ENCODE measurements at regions not wholly inside any gene's neighbourhood (a gene's known extent, or its start where the extent isn't known, plus 50 kb on each side); places are given as distances from the start of the nearest gene placed in this dataset.

GRCh38 chr11:92168936-92169335 is 55.7 kb upstream of the FAT3 start:
- H3K9ac ChIP-seq, result no peak overlapping the region
- 71% methylated on average over 1 of the region's 1 CpG for WGBS (ENCODE audit: low lambda C conversion rate)
- H3K4me3 ChIP-seq (ENCODE audit: low read depth in 2 of 2, low read length in 1 of 2), result no peak overlapping the region
- H3K9me2 ChIP-seq, result no peaks in the 10 kb centered on the region
- TF ChIP-seq MEF2A (IDR thresholded peaks at IDR 0.05; ENCODE audit: borderline replicate concordance, low read depth) (no peak), RAD21 (IDR thresholded peaks at IDR 0.05; ENCODE audit: low read length) (no peak), REST (IDR thresholded peaks at IDR 0.05; ENCODE audit: low read depth, low read length) (no peak), TCF12 (IDR thresholded peaks at IDR 0.05) (no peak), ELF1 (IDR thresholded peaks at IDR 0.05) (no peak), RCOR1 (IDR thresholded peaks at IDR 0.05; ENCODE audit: low read length) (no peak), ZBTB33 (IDR thresholded peaks at IDR 0.05; ENCODE audit: borderline replicate concordance, low read depth) (no peak), GABPA (IDR thresholded peaks at IDR 0.05; ENCODE audit: low read depth) (no peak), MAX (IDR thresholded peaks at IDR 0.05; ENCODE audit: low read depth) (no peak), NFIC (IDR thresholded peaks at IDR 0.05; ENCODE audit: borderline replicate concordance) (no peak), POLR2AphosphoS5 (IDR thresholded peaks at IDR 0.05; ENCODE audit: low read depth, low read length) (no peak), FOXM1 (IDR thresholded peaks at IDR 0.05; ENCODE audit: low read depth) (no peak)
- ChIA-PET CTCF (interaction anchor here (0.8 kb wide), 2 partner anchors 14 to 534 kb away, joined by 3 read pairs; no protein-coding TSS in a partner anchor), POLR2A (no interaction called here)
- no peaks in the 10 kb centered on the region for H3F3A ChIP-seq (replicated peaks; ENCODE audit: insufficient read depth)
- no peak for DNase-seq
- no peaks in the 10 kb centered on the region for H3K36me3 ChIP-seq (replicated peaks in 1 of 2; ENCODE audit: control insufficient read depth in 1 of 2, insufficient read depth in 2 of 2, low read length in 1 of 2)
- H3K4me1 ChIP-seq (ENCODE audit: control insufficient read depth in 1 of 2, insufficient read depth in 2 of 2, low read depth in 1 of 2, low read length in 1 of 2), result no peaks in the 10 kb centered on the region
- no peaks in the 10 kb centered on the region for H3K9me3 ChIP-seq
- H3K27me3 ChIP-seq (ENCODE audit: insufficient read depth), result no peaks in the 10 kb centered on the region
- H4K20me1 ChIP-seq (ENCODE audit: insufficient read depth), result no peaks in the 10 kb centered on the region
- no peak overlapping the region for H3K27ac ChIP-seq (ENCODE audit: low read depth in 2 of 2, low read length in 1 of 2)
- no peak overlapping the region for H2AFZ ChIP-seq (ENCODE audit: low read depth)
- no peak overlapping the region for H3K4me2 ChIP-seq
- no peaks in the 10 kb centered on the region for H3K79me2 ChIP-seq (ENCODE audit: insufficient read depth)

- no peaks in the 10 kb centered on the region for H3F3A ChIP-seq (replicated peaks; ENCODE audit: insufficient read depth)
- no peak overlapping the region for H3K27ac ChIP-seq (ENCODE audit: low read depth in 2 of 2, low read length in 1 of 2)
- H3K4me1 ChIP-seq (ENCODE audit: control insufficient read depth in 1 of 2, insufficient read depth in 2 of 2, low read depth in 1 of 2, low read length in 1 of 2), result no peaks in the 10 kb centered on the region
- 72% methylated on average over 4 of the region's 4 CpGs for WGBS (ENCODE audit: low lambda C conversion rate)
- H3K79me2 ChIP-seq (ENCODE audit: insufficient read depth), result no peaks in the 10 kb centered on the region
- DNase-seq, result no peak
- no peak overlapping the region for H3K4me3 ChIP-seq (ENCODE audit: low read depth in 2 of 2, low read length in 1 of 2)
- H4K20me1 ChIP-seq (ENCODE audit: insufficient read depth), result no peaks in the 10 kb centered on the region
- no peaks in the 10 kb centered on the region for H3K9me3 ChIP-seq
- ChIA-PET POLR2A (no interaction called here), CTCF (no interaction called here)
- no peaks in the 10 kb centered on the region for H3K9me2 ChIP-seq
- no peaks in the 10 kb centered on the region for H3K36me3 ChIP-seq (replicated peaks in 1 of 2; ENCODE audit: control insufficient read depth in 1 of 2, insufficient read depth in 2 of 2, low read length in 1 of 2)
- no peaks in the 10 kb centered on the region for H3K27me3 ChIP-seq (ENCODE audit: insufficient read depth)
- no peak overlapping the region for H3K4me2 ChIP-seq
- no peak overlapping the region for H3K9ac ChIP-seq
- no peak overlapping the region for H2AFZ ChIP-seq (ENCODE audit: low read depth)
- TF ChIP-seq ZBTB33 (IDR thresholded peaks at IDR 0.05; ENCODE audit: borderline replicate concordance, low read depth), result no peak
- no peak for TF ChIP-seq REST (IDR thresholded peaks at IDR 0.05; ENCODE audit: low read depth, low read length)
- TF ChIP-seq TAF1 (IDR thresholded peaks at IDR 0.05; ENCODE audit: borderline replicate concordance, low read depth, low read length), result no peak
- TF ChIP-seq EP300 (IDR thresholded peaks at IDR 0.05; ENCODE audit: borderline replicate concordance in 1 of 2, low read depth in 1 of 2, low read length in 1 of 2), result no peak
- no peak for TF ChIP-seq RAD21 (IDR thresholded peaks at IDR 0.05; ENCODE audit: low read length)
- TF ChIP-seq RCOR1 (IDR thresholded peaks at IDR 0.05; ENCODE audit: low read length), result no peak
- TF ChIP-seq RXRA (IDR thresholded peaks at IDR 0.05; ENCODE audit: borderline replicate concordance, low read depth), result no peak
- no peak for TF ChIP-seq POLR2AphosphoS5 (IDR thresholded peaks at IDR 0.05; ENCODE audit: low read depth, low read length)
- no peak for TF ChIP-seq FOXJ3 (CRISPR knock-in tag; IDR thresholded peaks at IDR 0.05)
Measured at GRCh38 chr11:92167571-92167970, 57.0 kb upstream of the FAT3 start.

All from SK-N-SH (cell line).